ENCODE measurements at regions not wholly inside any gene's neighbourhood (a gene's known extent, or its start where the extent isn't known, plus 50 kb on each side); places are given as distances from the start of the nearest gene placed in this dataset.
A peak's percentile ranks its signal among the peaks of the same experiment; 100 is the strongest.

- DNase-seq (ENCODE audit: low read depth, low spot score) = no peak
- in situ Hi-C loops (cut with HindIII; ENCODE audit: low pct_unique_long_range_greater_than_20kb, low sequenced_read_pairs) = no loop called here
Observed at GRCh38 chr3:178367817-178368617, 168.2 kb upstream of the KCNMB2 start.

DNA sequence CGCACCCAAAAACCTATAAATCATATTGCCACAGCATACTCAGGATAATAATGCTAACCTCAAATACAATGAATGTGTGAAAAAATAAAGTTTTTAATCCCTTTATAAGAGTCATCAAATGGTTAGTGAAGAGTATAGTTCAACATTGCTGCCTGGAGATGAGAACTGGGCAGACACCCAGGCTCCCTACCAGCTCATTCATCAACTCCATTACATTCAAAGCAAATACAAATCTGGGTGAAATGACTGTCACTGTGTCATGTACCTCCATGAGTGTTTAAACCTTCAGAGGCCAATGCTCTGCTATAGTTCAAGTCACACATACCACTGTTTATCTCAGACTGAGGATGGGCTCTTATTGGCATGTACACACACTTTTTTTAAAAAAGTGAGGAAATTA, 167.2 kb upstream of the KCNMB2 start:
- in situ Hi-C loops (cut with HindIII; ENCODE audit: low pct_unique_long_range_greater_than_20kb, low sequenced_read_pairs) = no loop called here
- no peak for DNase-seq (ENCODE audit: low read depth, low spot score)

DNA sequence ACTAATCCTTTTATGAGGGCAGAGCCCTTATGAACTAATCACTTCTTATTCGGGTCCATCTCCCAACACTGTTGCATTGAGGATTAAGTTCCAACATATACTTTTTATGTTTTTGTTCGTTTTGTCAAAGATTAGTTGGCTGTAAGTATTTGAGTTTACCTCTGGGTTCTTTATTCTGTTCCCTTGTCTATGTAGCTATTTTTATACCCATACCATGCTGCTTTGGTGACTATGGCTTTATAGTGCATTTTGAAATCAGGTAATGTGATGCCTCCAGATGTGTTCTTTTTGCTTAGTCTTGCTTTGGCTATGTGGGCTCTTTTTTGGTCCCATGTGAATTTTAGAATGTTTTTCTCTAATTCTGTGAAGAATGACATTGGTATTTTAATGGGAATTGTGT, 166.4 kb upstream of the KCNMB2 start:
- in situ Hi-C loops (cut with HindIII; ENCODE audit: low pct_unique_long_range_greater_than_20kb, low sequenced_read_pairs) = no loop called here

DNA sequence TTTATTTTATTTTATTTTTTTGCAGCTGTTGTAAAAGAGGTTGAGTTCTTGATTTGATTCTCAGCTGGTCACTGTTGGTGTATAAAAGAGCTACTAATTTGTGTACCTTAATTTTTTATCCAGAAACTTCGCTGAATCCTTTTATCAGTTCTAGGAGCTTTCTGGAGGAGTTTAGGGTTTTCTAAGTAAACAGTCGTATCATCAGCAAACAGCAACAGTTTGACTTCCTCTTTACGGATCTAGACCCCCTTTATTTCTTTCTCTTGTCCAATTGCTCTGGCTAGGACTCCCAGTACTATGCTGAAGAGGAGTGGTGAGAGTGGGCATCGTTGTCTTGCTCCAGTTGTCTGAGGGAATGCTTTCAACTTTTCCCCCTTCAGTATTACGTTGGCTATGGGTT, 165.8 kb upstream of the KCNMB2 start:
- DNase-seq (ENCODE audit: low read depth, low spot score) = no peak
- in situ Hi-C loops (cut with HindIII; ENCODE audit: low pct_unique_long_range_greater_than_20kb, low sequenced_read_pairs) = no loop called here

More for the DNA sequence above, 166.4 kb upstream of the KCNMB2 start:
- no peak for DNase-seq (ENCODE audit: low read depth, low spot score)

GRCh38 chr3:178381555-178381954, 154.7 kb upstream of the KCNMB2 start:
- no peak for DNase-seq (ENCODE audit: low read depth, low spot score)
- in situ Hi-C loops (cut with HindIII; ENCODE audit: low pct_unique_long_range_greater_than_20kb, low sequenced_read_pairs) = no loop called here

- in situ Hi-C loops (cut with HindIII; ENCODE audit: low pct_unique_long_range_greater_than_20kb, low sequenced_read_pairs) = no loop called here
- no peak for DNase-seq (ENCODE audit: low read depth, low spot score)
Observed at GRCh38 chr3:178381971-178382448, 154.2 kb upstream of the KCNMB2 start.

DNA sequence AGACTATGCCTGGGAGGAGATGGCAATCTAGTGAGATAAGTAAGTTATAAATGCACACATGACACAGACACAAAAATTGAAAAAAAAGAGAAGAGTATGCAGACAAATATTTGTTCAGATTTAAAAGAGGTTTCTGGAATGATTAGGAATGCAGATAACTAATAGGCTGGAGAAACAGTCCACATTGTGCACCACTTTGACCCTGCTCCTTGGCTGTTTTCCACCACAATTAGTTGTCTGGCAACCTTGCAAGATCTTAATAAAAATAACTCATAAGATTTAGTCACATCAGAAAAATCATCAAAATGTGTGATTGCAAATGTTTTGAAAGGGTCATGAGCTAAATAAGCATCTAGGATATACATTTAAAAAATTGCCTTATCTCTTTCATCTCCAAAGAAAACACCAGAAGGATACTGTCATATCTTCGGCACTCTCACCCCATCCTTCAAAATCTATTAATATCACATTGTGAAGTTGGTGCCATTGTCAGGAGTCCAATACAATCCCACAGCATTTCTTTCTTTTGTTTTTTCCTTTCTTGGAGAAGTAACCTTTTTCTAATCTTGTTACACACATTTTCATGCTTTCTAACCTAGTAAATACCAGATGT, 153.7 kb upstream of the KCNMB2 start:
- in situ Hi-C loops (cut with HindIII; ENCODE audit: low pct_unique_long_range_greater_than_20kb, low sequenced_read_pairs) = no loop called here
- DNase-seq (ENCODE audit: low read depth, low spot score) = no peak

- DNase-seq (ENCODE audit: low read depth, low spot score) = no peak
- in situ Hi-C loops (cut with HindIII; ENCODE audit: low pct_unique_long_range_greater_than_20kb, low sequenced_read_pairs) = no loop called here
Observed at GRCh38 chr3:178384321-178385230, 151.7 kb upstream of the KCNMB2 start.

GRCh38 chr3:178385280-178385952, 150.8 kb upstream of the KCNMB2 start:
- in situ Hi-C loops (cut with HindIII; ENCODE audit: low pct_unique_long_range_greater_than_20kb, low sequenced_read_pairs) = no loop called here
- DNase-seq (ENCODE audit: low read depth, low spot score) = peak; percentile 60

GRCh38 chr3:178386401-178386800, 149.8 kb upstream of the KCNMB2 start:
- in situ Hi-C loops (cut with HindIII; ENCODE audit: low pct_unique_long_range_greater_than_20kb, low sequenced_read_pairs) = no loop called here
- no peak for DNase-seq (ENCODE audit: low read depth, low spot score)

- in situ Hi-C loops (cut with HindIII; ENCODE audit: low pct_unique_long_range_greater_than_20kb, low sequenced_read_pairs) = no loop called here
- DNase-seq (ENCODE audit: low read depth, low spot score) = no peak
Observed at GRCh38 chr3:178386880-178387279, 149.4 kb upstream of the KCNMB2 start.

GRCh38 chr3:178388473-178388872, 147.8 kb upstream of the KCNMB2 start:
- in situ Hi-C loops (cut with HindIII; ENCODE audit: low pct_unique_long_range_greater_than_20kb, low sequenced_read_pairs) = no loop called here
- DNase-seq (ENCODE audit: low read depth, low spot score) = no peak

DNA sequence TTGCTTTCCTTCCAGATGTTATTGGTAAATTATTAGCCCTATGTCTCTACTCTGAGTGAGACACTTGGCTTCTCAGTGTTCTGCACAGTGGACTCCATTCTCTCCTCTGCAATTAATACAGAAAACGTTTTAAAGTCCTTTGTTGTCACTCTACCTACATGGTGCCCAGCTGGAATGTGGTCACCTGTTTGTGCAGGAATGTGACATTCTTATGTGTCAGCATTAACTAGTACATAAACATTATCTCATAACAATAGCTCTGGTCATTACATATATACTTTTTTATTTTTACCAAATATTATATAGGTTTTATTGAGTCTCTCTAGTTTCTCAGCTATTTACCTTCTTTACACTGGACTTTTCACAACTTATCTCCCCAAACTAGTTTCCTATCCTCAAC, 147.0 kb upstream of the KCNMB2 start:
- in situ Hi-C loops (cut with HindIII; ENCODE audit: low pct_unique_long_range_greater_than_20kb, low sequenced_read_pairs) = no loop called here
- DNase-seq (ENCODE audit: low read depth, low spot score) = no peak

DNA sequence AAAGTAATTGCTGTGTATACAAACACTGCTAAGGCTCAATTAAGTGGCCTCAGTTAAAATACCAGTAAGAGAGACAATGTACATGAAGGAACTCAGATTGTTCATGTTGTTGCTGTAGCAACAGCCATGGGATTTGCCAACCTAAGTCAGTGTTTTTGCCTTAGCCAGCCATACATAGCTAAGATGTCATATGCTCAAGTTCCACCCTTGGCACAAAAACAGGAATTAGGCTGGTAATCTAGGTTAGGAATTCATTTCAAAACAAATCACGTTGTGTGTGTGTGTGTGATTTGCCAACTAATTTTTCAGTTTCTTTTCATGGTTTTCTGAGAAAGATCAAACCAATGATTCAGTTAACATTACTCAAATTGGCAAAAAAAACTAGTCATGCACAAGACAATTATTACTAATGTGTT, 143.7 kb upstream of the KCNMB2 start:
- in situ Hi-C loops (cut with HindIII; ENCODE audit: low pct_unique_long_range_greater_than_20kb, low sequenced_read_pairs) = no loop called here
- no peak for DNase-seq (ENCODE audit: low read depth, low spot score)

DNA sequence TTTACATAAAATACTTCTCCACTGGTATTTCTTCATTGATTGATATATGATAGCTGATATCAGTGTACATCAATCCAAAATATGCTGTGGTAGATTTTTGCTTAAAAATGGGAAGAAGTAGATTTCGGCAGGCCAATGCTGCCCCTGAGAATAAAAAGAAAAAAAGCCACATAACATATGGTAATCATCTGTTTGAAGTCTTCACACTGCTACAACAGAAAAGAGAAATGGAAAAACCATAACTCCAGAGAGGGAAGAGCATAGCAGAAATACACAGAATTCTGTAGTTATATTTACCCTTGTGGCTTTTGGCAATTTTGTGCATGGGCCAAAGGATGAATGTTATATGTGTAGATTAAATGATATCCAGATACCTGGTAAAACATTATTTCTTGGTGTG, 143.1 kb upstream of the KCNMB2 start:
- in situ Hi-C loops (cut with HindIII; ENCODE audit: low pct_unique_long_range_greater_than_20kb, low sequenced_read_pairs) = no loop called here
- no peak for DNase-seq (ENCODE audit: low read depth, low spot score)

DNA sequence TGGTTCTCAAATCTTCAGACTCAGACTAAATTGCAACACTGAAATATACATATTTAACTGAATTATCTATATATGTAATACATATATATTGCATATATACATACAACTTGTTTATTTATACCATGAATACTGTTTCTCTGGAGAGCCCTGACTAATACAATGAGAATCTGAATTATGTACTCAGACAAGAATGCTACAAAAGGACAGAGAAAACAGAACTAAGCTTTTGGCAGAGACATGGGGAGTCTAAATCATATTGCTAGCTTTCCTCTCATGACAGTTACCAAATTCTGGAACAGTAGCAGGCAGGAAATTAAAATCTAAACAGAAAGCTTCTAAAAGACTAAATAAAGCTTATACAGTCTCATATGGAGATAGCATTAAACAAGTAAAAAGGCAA, 142.4 kb upstream of the KCNMB2 start:
- in situ Hi-C loops (cut with HindIII; ENCODE audit: low pct_unique_long_range_greater_than_20kb, low sequenced_read_pairs) = no loop called here
- DNase-seq (ENCODE audit: low read depth, low spot score) = no peak

- no peak for DNase-seq (ENCODE audit: low read depth, low spot score)
- in situ Hi-C loops (cut with HindIII; ENCODE audit: low pct_unique_long_range_greater_than_20kb, low sequenced_read_pairs) = no loop called here
Observed at GRCh38 chr3:178396318-178396717, 139.9 kb upstream of the KCNMB2 start.

DNA sequence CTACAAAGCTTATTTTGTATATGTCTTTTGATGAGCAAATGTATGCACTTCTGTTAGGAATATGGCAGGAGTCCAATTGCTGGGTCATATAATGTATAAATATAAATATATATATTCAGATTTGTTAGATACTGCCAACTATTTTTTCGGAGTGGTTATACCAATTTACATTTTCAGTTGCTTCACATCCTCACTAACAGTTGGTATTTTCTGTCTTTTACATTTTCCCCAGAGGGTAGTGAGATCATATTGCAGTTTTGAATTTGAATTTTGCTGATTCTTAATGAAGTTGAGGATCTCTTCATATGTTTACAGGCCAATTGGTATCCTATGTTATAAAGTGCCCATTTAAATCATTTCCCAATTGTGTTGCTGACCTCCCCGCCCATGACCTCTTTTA, 139.0 kb upstream of the KCNMB2 start:
- in situ Hi-C loops (cut with HindIII; ENCODE audit: low pct_unique_long_range_greater_than_20kb, low sequenced_read_pairs) = no loop called here
- DNase-seq (ENCODE audit: low read depth, low spot score) = no peak
